ENCODE measurements at regions not wholly inside any gene's neighbourhood (a gene's known extent, or its start where the extent isn't known, plus 50 kb on each side); places are given as distances from the start of the nearest gene placed in this dataset.

DNA sequence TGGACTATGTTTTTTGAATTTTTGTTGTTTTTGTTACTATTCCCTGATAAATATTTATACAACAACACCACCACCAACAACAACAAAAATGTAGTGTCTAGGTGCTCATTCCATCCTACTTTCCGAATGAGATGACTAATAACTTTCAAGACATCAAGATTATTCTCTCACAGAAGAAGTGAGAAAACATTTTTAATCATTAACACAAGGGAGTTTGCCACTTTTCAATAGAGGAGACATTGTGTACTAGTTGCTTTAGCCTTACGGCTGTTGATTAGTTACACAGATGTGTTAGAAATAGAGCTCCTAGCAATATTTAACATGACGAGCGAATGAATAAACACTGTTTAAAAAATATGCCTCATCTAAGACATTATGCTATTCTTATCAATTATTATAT is 898.8 kb downstream of the C4orf33 start:
- no peak overlapping the region for H3K4me3 ChIP-seq (ENCODE audit: low read depth, low read length)
- TF ChIP-seq ZNF701 (tag by site-specific recombination; IDR thresholded peaks at IDR 0.05) (no peak), TCF7L2 (IDR thresholded peaks at IDR 0.05; ENCODE audit: borderline replicate concordance, low read depth, low read length) (no peak), ZNF23 (tag by site-specific recombination; IDR thresholded peaks at IDR 0.05; ENCODE audit: borderline replicate concordance) (no peak), ZNF202 (tag by site-specific recombination; IDR thresholded peaks at IDR 0.05; ENCODE audit: borderline replicate concordance) (no peak), GFI1B (tag by site-specific recombination; IDR thresholded peaks at IDR 0.05) (no peak), ZFP69B (tag by site-specific recombination; IDR thresholded peaks at IDR 0.05) (no peak), ZNF792 (tag by site-specific recombination; IDR thresholded peaks at IDR 0.05) (no peak), ZFP3 (tag by site-specific recombination; IDR thresholded peaks at IDR 0.05; ENCODE audit: low read depth) (no peak), ZNF350 (tag by site-specific recombination; IDR thresholded peaks at IDR 0.05) (no peak), ZNF626 (tag by site-specific recombination; IDR thresholded peaks at IDR 0.05) (no peak), KLF8 (tag by site-specific recombination; IDR thresholded peaks at IDR 0.05) (no peak), ZNF140 (tag by site-specific recombination; IDR thresholded peaks at IDR 0.05) (no peak)
- no peak overlapping the region for H3K27ac ChIP-seq (ENCODE audit: extremely low read depth, low read depth, low read length)
- H3K9me3 ChIP-seq (ENCODE audit: control insufficient read depth, insufficient read depth, low read depth, low read length) = no peaks in the 10 kb centered on the region
- POLR2A ChIA-PET = no interaction called here
- no peaks in the 10 kb centered on the region for H3K36me3 ChIP-seq (ENCODE audit: control insufficient read depth in 2 of 2, insufficient read depth in 1 of 2, low read length in 2 of 2)
- H3K4me1 ChIP-seq (ENCODE audit: control insufficient read depth, insufficient read depth, low read length) = no peaks in the 10 kb centered on the region
- CTCF ChIA-PET = no interaction called here

DNA sequence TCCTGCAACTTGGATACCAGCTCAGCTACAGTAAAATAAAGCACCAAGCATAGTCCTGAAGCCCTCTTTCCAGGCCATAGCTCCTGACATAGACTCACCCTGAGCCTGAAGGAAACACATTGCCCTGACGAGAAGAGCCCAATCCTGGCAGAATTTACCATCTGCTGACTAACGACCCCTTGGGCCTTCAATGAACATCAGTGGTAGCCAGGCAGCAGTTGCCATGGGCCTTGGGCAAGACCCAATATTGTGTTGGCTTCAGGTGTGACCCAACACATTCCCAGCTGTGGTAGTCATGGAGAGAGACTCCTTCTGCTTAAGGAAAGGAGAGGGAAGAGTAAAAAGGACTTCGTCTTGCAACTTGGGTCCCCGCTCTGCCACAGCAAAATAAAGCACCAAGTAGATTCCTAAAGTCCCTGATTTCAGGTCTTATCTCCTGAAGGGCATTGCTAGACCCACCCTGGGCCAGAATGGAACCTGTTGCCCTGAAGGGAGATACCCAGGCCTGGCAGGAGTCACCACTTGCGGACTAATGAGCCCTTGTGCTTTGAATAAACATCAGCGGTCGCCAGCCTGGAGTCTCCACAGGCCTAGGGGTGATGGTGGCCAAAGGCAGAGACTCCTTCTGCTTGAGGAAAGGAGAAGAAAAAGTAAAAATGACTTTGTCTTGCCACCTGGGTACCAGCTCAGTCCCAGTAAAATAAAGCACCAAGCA is 902.6 kb downstream of the C4orf33 start:
- CTCF ChIA-PET = no interaction called here

More for the DNA sequence above, 902.6 kb downstream of the C4orf33 start:
- no peaks in the 10 kb centered on the region for H3K4me1 ChIP-seq (ENCODE audit: control insufficient read depth, insufficient read depth, low read length)
- POLR2A ChIA-PET = no interaction called here
- no peaks in the 10 kb centered on the region for H3K9me3 ChIP-seq (ENCODE audit: control insufficient read depth, insufficient read depth, low read depth, low read length)
- TF ChIP-seq ZNF155 (tag by site-specific recombination; IDR thresholded peaks at IDR 0.05) (no peak), ZNF48 (tag by site-specific recombination; IDR thresholded peaks at IDR 0.05) (no peak), YY2 (tag by site-specific recombination; IDR thresholded peaks at IDR 0.05) (no peak), ZBTB7A (tag by site-specific recombination; IDR thresholded peaks at IDR 0.05; ENCODE audit: low read depth) (no peak), ZNF302 (tag by site-specific recombination; IDR thresholded peaks at IDR 0.05; ENCODE audit: low read depth) (no peak), SP2 (tag by site-specific recombination; IDR thresholded peaks at IDR 0.05) (no peak), ZNF24 (tag by site-specific recombination; IDR thresholded peaks at IDR 0.05) (no peak), ZBTB8A (tag by site-specific recombination; IDR thresholded peaks at IDR 0.05) (no peak), ZNF157 (tag by site-specific recombination; IDR thresholded peaks at IDR 0.05) (no peak), ZFP3 (tag by site-specific recombination; IDR thresholded peaks at IDR 0.05; ENCODE audit: low read depth) (no peak), ZFP41 (tag by site-specific recombination; IDR thresholded peaks at IDR 0.05; ENCODE audit: borderline replicate concordance) (no peak)
- TF ChIP-seq, protein P1, sequence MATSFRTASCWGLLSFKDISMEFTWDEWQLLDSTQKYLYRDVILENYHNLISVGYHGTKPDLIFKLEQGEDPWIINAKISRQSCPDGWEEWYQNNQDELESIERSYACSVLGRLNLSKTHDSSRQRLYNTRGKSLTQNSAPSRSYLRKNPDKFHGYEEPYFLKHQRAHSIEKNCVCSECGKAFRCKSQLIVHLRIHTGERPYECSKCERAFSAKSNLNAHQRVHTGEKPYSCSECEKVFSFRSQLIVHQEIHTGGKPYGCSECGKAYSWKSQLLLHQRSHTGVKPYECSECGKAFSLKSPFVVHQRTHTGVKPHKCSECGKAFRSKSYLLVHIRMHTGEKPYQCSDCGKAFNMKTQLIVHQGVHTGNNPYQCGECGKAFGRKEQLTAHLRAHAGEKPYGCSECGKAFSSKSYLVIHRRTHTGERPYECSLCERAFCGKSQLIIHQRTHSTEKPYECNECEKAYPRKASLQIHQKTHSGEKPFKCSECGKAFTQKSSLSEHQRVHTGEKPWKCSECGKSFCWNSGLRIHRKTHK (tag by site-specific recombination; IDR thresholded peaks at IDR 0.05) = no peak
- TF ChIP-seq, protein P2, sequence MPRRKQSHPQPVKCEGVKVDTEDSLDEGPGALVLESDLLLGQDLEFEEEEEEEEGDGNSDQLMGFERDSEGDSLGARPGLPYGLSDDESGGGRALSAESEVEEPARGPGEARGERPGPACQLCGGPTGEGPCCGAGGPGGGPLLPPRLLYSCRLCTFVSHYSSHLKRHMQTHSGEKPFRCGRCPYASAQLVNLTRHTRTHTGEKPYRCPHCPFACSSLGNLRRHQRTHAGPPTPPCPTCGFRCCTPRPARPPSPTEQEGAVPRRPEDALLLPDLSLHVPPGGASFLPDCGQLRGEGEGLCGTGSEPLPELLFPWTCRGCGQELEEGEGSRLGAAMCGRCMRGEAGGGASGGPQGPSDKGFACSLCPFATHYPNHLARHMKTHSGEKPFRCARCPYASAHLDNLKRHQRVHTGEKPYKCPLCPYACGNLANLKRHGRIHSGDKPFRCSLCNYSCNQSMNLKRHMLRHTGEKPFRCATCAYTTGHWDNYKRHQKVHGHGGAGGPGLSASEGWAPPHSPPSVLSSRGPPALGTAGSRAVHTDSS (tag by site-specific recombination; IDR thresholded peaks at IDR 0.05) = no peak
- TF ChIP-seq, protein P3, sequence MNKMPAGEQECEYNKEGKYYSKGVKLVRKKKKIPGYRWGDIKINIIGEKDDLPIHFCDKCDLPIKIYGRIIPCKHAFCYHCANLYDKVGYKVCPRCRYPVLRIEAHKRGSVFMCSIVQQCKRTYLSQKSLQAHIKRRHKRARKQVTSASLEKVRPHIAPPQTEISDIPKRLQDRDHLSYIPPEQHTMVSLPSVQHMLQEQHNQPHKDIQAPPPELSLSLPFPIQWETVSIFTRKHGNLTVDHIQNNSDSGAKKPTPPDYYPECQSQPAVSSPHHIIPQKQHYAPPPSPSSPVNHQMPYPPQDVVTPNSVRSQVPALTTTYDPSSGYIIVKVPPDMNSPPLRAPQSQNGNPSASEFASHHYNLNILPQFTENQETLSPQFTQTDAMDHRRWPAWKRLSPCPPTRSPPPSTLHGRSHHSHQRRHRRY (tag by site-specific recombination; IDR thresholded peaks at IDR 0.05) = no peak
- no peak overlapping the region for H3K4me3 ChIP-seq (ENCODE audit: low read depth, low read length)
- no peak overlapping the region for H3K27ac ChIP-seq (ENCODE audit: extremely low read depth, low read depth, low read length)
- H3K36me3 ChIP-seq (ENCODE audit: control insufficient read depth in 2 of 2, insufficient read depth in 1 of 2, low read length in 2 of 2) = no peaks in the 10 kb centered on the region

All from HEK293 (cell line).